ENCODE measurements at regions not wholly inside any gene's neighbourhood (a gene's known extent, or its start where the extent isn't known, plus 50 kb on each side); places are given as distances from the start of the nearest gene placed in this dataset.

- Mint-ChIP-seq H3K36me3 (peaks cover 2% of the 10 kb centered on the region), H3K4me1 (ENCODE audit: low read depth) (peaks cover 35% of the 10 kb centered on the region), H3K27ac (no peak overlapping the region), H3K9me3 (ENCODE audit: low read depth) (no peaks in the 10 kb centered on the region), H3K27me3 (no peaks in the 10 kb centered on the region), H3K4me3 (no peak overlapping the region)
Observed at GRCh38 chr3:102060814-102061213, 211.5 kb downstream of the NFKBIZ start.

- Mint-ChIP-seq H3K4me3 (no peak overlapping the region), H3K27me3 (no peaks in the 10 kb centered on the region), H3K27ac (no peak overlapping the region)
Observed at GRCh38 chr3:102063572-102063971, 214.3 kb downstream of the NFKBIZ start.

GRCh38 chr3:102066470-102066869, 217.2 kb downstream of the NFKBIZ start:
- peaks cover 2% of the 10 kb centered on the region for H3K36me3 Mint-ChIP-seq
- no peaks in the 10 kb centered on the region for H3K9me3 Mint-ChIP-seq (ENCODE audit: low read depth)

More at GRCh38 chr3:102063572-102063971, 214.3 kb downstream of the NFKBIZ start:
- Mint-ChIP-seq H3K9me3 (ENCODE audit: low read depth) (no peaks in the 10 kb centered on the region), H3K36me3 (no peaks in the 10 kb centered on the region), H3K4me1 (ENCODE audit: low read depth) (peaks cover 24% of the 10 kb centered on the region)

DNA sequence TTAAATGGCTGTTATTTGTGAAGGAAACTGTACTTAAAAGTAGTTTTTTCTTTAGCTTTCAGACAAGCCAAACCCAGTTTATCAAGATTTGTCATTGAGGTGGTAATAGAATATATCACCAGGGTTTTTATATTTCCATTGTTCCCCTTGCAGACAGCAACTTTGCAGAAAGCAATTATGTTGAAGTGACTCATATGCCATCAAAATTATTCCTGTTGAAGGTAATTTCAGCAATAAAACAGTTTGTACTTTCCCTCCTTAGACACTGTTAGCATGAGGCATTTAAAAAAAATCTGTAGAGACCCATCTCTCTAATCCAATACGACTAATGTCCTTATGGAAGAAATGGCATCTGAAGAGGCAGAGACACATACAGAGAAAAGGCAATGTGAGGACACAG, 219.0 kb downstream of the NFKBIZ start:
- H3K36me3 Mint-ChIP-seq: peaks cover 2% of the 10 kb centered on the region
- no peaks in the 10 kb centered on the region for H3K9me3 Mint-ChIP-seq (ENCODE audit: low read depth)
- peaks cover 18% of the 10 kb centered on the region for H3K4me1 Mint-ChIP-seq (ENCODE audit: low read depth)
- no peaks in the 10 kb centered on the region for H3K27me3 Mint-ChIP-seq
- H3K27ac Mint-ChIP-seq: peak overlapping the region; percentile 77
- no peak overlapping the region for H3K4me3 Mint-ChIP-seq

More at GRCh38 chr3:102066470-102066869, 217.2 kb downstream of the NFKBIZ start:
- Mint-ChIP-seq H3K4me1 (ENCODE audit: low read depth) (peaks cover 18% of the 10 kb centered on the region), H3K27me3 (no peaks in the 10 kb centered on the region), H3K27ac (no peak overlapping the region), H3K4me3 (no peak overlapping the region)

GRCh38 chr3:102068736-102069135, 219.4 kb downstream of the NFKBIZ start:
- H3K27ac Mint-ChIP-seq: peak overlapping the region; percentile 77
- peaks cover 18% of the 10 kb centered on the region for H3K4me1 Mint-ChIP-seq (ENCODE audit: low read depth)
- peaks cover 2% of the 10 kb centered on the region for H3K36me3 Mint-ChIP-seq
- no peak overlapping the region for H3K4me3 Mint-ChIP-seq
- H3K27me3 Mint-ChIP-seq: no peaks in the 10 kb centered on the region
- H3K9me3 Mint-ChIP-seq (ENCODE audit: low read depth): no peaks in the 10 kb centered on the region

GRCh38 chr3:102069211-102069662, 219.9 kb downstream of the NFKBIZ start:
- peak overlapping the region; percentile 24 for H3K27ac Mint-ChIP-seq
- peaks cover 18% of the 10 kb centered on the region for H3K4me1 Mint-ChIP-seq (ENCODE audit: low read depth)
- H3K27me3 Mint-ChIP-seq: no peaks in the 10 kb centered on the region
- H3K36me3 Mint-ChIP-seq: peaks cover 3% of the 10 kb centered on the region
- H3K4me3 Mint-ChIP-seq: no peak overlapping the region
- no peaks in the 10 kb centered on the region for H3K9me3 Mint-ChIP-seq (ENCODE audit: low read depth)

GRCh38 chr3:102074946-102075345, 225.6 kb downstream of the NFKBIZ start:
- Mint-ChIP-seq H3K27me3 (no peaks in the 10 kb centered on the region), H3K36me3 (peaks cover 3% of the 10 kb centered on the region), H3K4me3 (no peak overlapping the region), H3K4me1 (ENCODE audit: low read depth) (peaks cover 35% of the 10 kb centered on the region), H3K27ac (no peak overlapping the region), H3K9me3 (ENCODE audit: low read depth) (no peaks in the 10 kb centered on the region)

- H3K4me1 Mint-ChIP-seq (ENCODE audit: low read depth): peaks cover 50% of the 10 kb centered on the region
- H3K4me3 Mint-ChIP-seq: no peak overlapping the region
- H3K9me3 Mint-ChIP-seq (ENCODE audit: low read depth): no peaks in the 10 kb centered on the region
- H3K27ac Mint-ChIP-seq: peak overlapping the region; percentile 92
- peaks cover 8% of the 10 kb centered on the region for H3K36me3 Mint-ChIP-seq
- no peaks in the 10 kb centered on the region for H3K27me3 Mint-ChIP-seq
Observed at GRCh38 chr3:102078401-102078800, 229.1 kb downstream of the NFKBIZ start.

DNA sequence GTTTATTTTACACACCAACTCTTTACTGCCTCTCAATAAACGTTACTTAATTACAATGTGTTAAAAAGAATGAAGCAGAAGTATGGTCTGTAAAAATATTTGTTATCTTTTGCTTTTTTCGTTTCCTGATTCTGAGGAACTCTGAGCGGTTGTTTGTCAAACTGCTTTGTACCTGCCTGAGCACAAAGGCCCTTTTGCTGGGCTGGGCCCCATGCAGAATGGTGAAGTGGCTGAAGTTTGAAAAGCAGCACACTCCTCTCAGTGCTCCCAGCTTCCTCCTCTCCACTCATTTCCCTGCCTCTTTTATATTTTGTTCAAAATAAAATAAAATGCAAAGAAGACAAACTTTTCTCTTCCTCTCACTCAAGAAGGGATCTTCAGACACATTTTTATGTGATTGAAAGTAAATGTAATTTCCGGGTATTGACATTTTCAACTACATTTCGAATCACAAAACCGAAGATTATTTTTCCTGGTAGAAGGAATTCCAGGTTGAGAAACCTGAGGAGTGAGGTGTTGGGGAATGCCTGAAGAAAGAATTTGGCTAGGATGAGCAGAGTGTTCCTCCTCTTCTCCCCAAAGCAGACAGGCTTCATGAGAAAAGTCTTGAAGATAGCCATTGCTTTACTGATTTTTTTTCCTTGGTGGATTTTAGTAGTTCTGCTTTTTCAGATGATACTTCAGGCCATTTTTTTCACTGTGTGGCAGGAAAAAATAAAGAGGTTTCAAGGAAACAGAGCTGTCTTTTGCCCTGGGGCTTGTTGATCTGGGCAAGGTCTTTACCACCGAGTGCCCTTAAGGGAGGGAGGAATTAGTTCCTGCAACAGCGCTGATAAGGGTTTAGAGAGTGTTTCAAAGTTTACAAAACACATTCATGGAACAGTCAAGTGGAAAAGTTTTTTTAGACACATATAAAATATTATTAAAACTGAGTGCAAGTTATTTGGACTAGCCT, 229.8 kb downstream of the NFKBIZ start:
- Mint-ChIP-seq H3K4me3 (peak overlapping the region; percentile 35), H3K4me1 (ENCODE audit: low read depth) (peaks cover 50% of the 10 kb centered on the region), H3K27me3 (no peaks in the 10 kb centered on the region), H3K9me3 (ENCODE audit: low read depth) (no peaks in the 10 kb centered on the region), H3K36me3 (peaks cover 8% of the 10 kb centered on the region), H3K27ac (peak overlapping the region; percentile 92)

DNA sequence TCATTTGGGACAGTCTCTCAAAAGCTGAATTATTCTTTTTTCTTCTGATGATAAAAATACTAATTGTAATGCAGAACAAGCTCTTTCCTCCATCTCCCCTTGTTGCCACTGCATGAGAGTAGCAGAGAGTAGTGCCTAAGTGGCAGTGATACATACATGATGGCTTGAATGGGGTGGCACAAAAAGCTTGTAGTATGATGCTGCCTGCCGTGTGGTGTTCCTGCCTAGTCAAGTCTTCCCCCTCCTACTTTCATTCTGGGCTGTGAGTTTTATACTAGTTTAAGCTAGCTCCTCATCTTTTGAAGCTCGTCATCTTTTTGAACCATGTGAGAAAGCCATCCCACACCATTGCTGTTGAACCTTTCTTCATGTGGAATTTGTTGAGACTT, 230.5 kb downstream of the NFKBIZ start:
- no peaks in the 10 kb centered on the region for H3K9me3 Mint-ChIP-seq (ENCODE audit: low read depth)
- peaks cover 50% of the 10 kb centered on the region for H3K4me1 Mint-ChIP-seq (ENCODE audit: low read depth)
- peaks cover 5% of the 10 kb centered on the region for H3K36me3 Mint-ChIP-seq
- H3K27ac Mint-ChIP-seq: peak overlapping the region; percentile 92
- H3K4me3 Mint-ChIP-seq: peak overlapping the region; percentile 27
- H3K27me3 Mint-ChIP-seq: no peaks in the 10 kb centered on the region

DNA sequence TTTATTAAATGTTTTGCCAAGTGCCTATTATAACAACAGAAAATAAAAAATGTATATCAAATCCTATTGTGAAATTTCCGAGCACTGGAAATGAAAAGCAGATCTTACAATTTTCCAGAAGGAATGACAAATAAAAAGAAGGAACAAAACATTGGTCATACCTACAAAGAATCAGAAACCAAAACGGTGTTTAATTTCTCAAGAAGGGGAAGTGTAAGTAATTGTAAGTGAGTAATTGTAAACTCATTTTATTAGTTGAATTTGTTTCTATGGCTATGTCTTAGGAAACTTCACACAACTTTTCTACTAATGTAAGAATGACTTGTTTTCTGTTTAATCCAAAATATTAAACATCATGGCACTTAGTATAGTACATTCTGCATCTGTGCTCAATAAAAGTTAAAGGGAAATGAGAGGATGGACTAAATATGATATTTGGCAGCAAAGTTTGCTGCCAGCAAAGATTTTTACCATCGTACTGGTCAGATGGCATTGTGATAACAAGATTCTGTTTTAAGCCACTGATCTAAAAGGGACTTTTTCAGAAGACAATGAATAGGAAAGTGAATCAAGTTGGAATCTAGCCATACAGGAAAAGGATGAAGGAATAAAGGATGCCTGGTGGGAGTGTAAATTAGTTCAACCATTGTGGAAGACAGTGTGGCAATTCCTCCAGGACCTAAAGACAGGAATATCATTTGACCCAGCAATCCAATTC, 232.4 kb downstream of the NFKBIZ start:
- Mint-ChIP-seq H3K4me3 (no peak overlapping the region), H3K36me3 (peaks cover 5% of the 10 kb centered on the region), H3K9me3 (ENCODE audit: low read depth) (no peaks in the 10 kb centered on the region), H3K27me3 (no peaks in the 10 kb centered on the region), H3K27ac (no peak overlapping the region), H3K4me1 (ENCODE audit: low read depth) (peaks cover 51% of the 10 kb centered on the region)

DNA sequence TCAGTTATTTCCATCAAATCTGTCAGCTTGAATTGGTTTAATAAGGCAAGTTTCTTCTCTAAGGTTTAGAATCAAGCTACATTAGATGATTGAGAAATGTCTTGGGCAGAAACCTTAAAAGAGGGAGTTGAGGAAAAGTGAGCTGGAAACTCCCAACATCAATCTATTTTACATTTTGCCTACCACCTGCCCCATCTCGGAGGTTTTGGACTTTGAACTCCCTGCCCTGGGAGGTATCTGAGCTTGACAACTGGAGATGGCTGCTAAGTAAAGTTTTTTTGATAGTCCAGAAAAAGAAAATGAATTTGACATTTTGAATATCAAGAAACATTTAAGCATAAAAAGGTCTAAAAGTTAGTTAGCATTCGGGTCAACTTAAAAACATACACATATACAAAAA, 234.2 kb downstream of the NFKBIZ start:
- Mint-ChIP-seq H3K4me3 (no peak overlapping the region), H3K27me3 (no peaks in the 10 kb centered on the region), H3K36me3 (peaks cover 5% of the 10 kb centered on the region), H3K4me1 (ENCODE audit: low read depth) (peaks cover 37% of the 10 kb centered on the region), H3K9me3 (ENCODE audit: low read depth) (no peaks in the 10 kb centered on the region), H3K27ac (no peak overlapping the region)

- peaks cover 5% of the 10 kb centered on the region for H3K36me3 Mint-ChIP-seq
- H3K9me3 Mint-ChIP-seq (ENCODE audit: low read depth): no peaks in the 10 kb centered on the region
- H3K27me3 Mint-ChIP-seq: no peaks in the 10 kb centered on the region
- H3K4me3 Mint-ChIP-seq: no peak overlapping the region
- H3K4me1 Mint-ChIP-seq (ENCODE audit: low read depth): peaks cover 32% of the 10 kb centered on the region
- H3K27ac Mint-ChIP-seq: no peak overlapping the region
Observed at GRCh38 chr3:102084006-102084405, 234.7 kb downstream of the NFKBIZ start.

- Mint-ChIP-seq H3K4me1 (ENCODE audit: low read depth) (peaks cover 25% of the 10 kb centered on the region), H3K36me3 (peaks cover 5% of the 10 kb centered on the region), H3K27me3 (no peaks in the 10 kb centered on the region), H3K27ac (no peak overlapping the region), H3K4me3 (no peak overlapping the region), H3K9me3 (ENCODE audit: low read depth) (no peaks in the 10 kb centered on the region)
Observed at GRCh38 chr3:102084704-102085103, 235.4 kb downstream of the NFKBIZ start.
